GM20000 (cell line): ENCODE measurements at regions not wholly inside any gene's neighbourhood (a gene's known extent, or its start where the extent isn't known, plus 50 kb on each side); places are given as distances from the start of the nearest gene placed in this dataset.

ENCODE experiments used
- DNase-seq: peaks from one replicate; pipeline ENCODE4 v3.0.0; 2012; ENCODE audit warnings: low spot score
- TF ChIP-seq, protein P1 (sequence below): IDR thresholded peaks from 2 replicates; pipeline ENCODE4 v1.5.1; 2012; ENCODE audit warnings: mild to moderate bottlenecking, control low read depth; ENCODE audit errors: extremely low read depth, missing control alignments

DNA sequence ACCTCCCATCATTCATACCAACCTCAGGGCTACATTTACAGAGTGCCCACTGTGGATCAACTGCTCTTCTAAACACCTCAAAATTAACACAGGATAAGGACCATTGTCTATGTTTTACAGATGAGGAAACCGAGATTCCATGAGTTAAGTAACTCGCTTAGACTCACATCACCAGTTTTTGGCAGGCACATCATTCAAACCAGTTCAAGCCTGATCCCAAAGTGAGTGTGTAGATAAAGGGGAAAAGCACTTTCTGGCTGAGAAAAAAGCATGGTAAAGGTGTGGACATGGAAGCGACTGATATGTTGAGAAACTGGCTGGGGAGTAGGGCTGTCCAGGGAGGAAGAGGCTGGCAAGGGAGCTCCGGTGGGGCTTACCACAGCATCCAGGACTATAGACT is 193.7 kb upstream of the RORA start:
- DNase-seq, result no peak
- TF ChIP-seq, protein P1, sequence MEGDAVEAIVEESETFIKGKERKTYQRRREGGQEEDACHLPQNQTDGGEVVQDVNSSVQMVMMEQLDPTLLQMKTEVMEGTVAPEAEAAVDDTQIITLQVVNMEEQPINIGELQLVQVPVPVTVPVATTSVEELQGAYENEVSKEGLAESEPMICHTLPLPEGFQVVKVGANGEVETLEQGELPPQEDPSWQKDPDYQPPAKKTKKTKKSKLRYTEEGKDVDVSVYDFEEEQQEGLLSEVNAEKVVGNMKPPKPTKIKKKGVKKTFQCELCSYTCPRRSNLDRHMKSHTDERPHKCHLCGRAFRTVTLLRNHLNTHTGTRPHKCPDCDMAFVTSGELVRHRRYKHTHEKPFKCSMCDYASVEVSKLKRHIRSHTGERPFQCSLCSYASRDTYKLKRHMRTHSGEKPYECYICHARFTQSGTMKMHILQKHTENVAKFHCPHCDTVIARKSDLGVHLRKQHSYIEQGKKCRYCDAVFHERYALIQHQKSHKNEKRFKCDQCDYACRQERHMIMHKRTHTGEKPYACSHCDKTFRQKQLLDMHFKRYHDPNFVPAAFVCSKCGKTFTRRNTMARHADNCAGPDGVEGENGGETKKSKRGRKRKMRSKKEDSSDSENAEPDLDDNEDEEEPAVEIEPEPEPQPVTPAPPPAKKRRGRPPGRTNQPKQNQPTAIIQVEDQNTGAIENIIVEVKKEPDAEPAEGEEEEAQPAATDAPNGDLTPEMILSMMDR, result no peak

DNA sequence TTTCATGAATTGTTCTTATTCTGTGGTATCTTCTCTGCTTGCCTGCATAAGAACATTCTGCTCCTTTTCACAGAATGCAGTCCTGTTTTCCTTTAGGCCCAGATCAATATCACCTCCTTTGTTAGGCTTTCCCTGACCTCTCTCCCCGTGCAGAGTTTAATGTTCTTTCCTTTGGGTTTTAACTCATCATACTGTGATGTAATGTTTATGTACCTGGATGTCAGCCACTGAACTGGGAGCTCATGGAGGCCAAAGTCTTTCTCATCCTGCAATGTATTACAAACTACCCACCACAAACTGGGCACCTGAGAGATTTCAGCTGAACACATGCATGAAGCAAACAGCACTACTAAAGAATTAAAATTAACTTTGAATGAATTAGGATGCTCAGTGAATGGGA is 192.8 kb upstream of the RORA start:
- TF ChIP-seq, protein P1, result no peak
- DNase-seq, result no peak

DNA sequence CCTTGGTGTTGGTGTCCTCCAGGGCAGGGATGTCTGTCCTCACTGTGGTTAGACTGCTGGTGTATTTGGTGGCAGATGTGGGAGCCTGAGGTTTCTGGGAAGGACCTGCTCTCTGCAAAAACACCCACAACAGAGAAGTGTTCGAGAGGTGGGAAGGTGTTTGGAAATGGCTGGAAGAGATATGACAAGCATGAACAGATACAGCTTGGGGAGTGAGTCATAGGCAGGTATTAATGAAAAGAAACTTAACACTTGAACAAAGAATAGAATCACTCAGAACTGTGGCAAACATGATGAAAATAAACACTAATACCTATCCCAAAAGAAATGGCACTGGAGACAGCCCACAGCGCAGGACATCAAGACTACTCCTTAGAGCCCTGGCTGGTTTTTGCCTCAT is 192.4 kb upstream of the RORA start:
- DNase-seq, result no peak
- TF ChIP-seq, protein P1, result no peak

DNA sequence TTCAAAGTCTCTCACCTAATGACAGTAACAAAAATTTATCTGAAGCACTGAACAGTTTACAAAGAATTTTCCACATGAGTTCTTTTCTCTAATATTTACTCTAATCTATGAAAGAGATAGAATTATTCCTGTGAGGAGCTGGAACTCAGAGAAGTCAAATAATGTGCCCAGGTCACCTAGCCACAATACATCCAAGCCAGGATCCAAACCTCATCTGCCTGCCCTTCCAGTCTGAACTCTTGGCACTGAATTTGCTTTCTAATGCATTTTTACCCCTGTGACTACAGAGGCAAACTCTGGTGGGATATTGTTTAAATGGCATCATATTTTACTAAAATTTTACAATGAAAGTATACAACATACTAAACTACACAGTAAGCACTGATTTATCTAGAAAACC is 191.4 kb upstream of the RORA start:
- DNase-seq, result no peak
- TF ChIP-seq, protein P1, result no peak

- no peak for DNase-seq
- TF ChIP-seq, protein P1, result no peak
These were observed 186.6 kb upstream of the RORA start for GRCh38 chr15:61415617-61416120.

DNA sequence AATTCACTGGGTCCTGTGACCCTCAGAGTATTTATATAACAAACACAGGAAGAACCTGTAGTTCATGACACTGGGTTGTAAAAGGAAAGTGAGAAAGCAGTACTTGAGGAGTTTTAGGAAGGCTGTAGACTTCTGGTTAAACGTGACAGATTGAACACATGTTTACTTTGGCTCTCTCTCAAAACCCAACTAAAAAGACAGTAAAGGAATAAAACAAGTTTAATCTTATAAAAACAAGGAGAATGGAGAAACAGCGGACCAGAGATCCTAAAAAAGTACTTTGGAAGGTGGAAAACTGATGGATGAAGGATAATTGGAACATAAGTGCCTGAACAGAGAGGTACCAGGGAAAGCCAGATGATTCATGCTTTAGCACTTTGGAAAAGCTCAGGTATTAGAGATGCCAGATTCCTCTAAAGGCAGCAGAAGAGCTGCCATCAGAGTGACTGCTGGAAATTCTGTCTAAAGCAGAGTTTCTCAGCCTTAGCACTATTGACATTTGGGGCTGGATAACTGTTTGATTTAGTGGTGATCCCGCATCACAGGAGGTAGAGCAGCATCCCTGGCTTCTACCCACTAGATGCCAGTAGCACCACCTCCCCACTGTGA is 182.9 kb upstream of the RORA start:
- no peak for DNase-seq
- TF ChIP-seq, protein P1, result no peak

DNA sequence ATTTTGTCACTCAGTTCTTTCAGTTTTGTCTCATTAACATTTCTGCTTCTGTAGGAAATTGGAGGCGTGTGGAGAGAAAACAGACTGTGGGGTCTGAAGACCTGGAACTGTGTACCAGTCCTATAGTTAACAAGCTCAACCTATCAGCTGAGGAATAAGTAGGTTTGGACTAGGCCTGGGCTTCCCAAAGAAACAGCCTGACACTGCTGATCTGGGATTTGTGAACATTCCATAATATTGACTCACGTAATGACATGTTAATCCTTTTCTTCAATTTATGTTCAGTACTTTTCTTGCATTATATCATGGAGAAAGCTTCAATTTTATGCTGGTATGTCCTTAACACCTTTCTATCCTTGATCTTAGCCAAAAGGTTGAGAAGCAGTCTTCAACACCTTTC is 181.6 kb upstream of the RORA start:
- TF ChIP-seq, protein P1, result no peak
- no peak for DNase-seq
